DOHH2 (cell line): ENCODE measurements at regions not wholly inside any gene's neighbourhood (a gene's known extent, or its start where the extent isn't known, plus 50 kb on each side); places are given as distances from the start of the nearest gene placed in this dataset.

Source experiments
- H3F3A ChIP-seq: fragments of 200-600 bp; sonication (generic), shearing (Covaris generic); 2 replicates; pipeline ENCODE4 v1.6.0; 2016; ENCODE audit warnings: antibody characterized with exemption, mild to moderate bottlenecking; ENCODE audit not compliant: control insufficient read depth, insufficient read depth
- H3K27ac ChIP-seq: fragments of 200-600 bp; sonication (generic); 2 replicates; pipeline ENCODE4 v1.5.1; 2014; ENCODE audit warnings: low read depth, mild to moderate bottlenecking, low read length, moderate library complexity
- H3K27me3 ChIP-seq: fragments of 200-600 bp; sonication (generic); 2 replicates; pipeline ENCODE4 v1.6.1; 2014; ENCODE audit warnings: mild to moderate bottlenecking, low read length, mixed read lengths; ENCODE audit not compliant: control insufficient read depth
- H3K36me3 ChIP-seq: fragments of 200-600 bp; sonication (generic); 2 replicates; pipeline ENCODE4 v1.6.1; 2014; ENCODE audit warnings: mild to moderate bottlenecking, low read length, moderate library complexity, mixed read lengths; ENCODE audit not compliant: control insufficient read depth
- H3K4me1 ChIP-seq: fragments of 200-600 bp; sonication (generic); 2 replicates; pipeline ENCODE4 v1.6.1; 2014; ENCODE audit warnings: mild to moderate bottlenecking, low read length, mixed read lengths; ENCODE audit not compliant: control insufficient read depth
- H3K4me2 ChIP-seq: fragments of 200-600 bp; sonication (generic); 2 replicates; pipeline ENCODE4 v1.6.0; 2014; ENCODE audit warnings: mild to moderate bottlenecking, low read length, moderate library complexity
- H3K4me3 ChIP-seq: fragments of 200-600 bp; sonication (generic); 2 replicates; pipeline ENCODE4 v1.5.1; 2014; ENCODE audit warnings: mild to moderate bottlenecking, low read length, mixed read lengths
- H3K79me2 ChIP-seq: fragments of 200-600 bp; sonication (generic); 2 replicates; pipeline ENCODE4 v1.6.1; 2014; ENCODE audit warnings: mild to moderate bottlenecking, low read length, mixed read lengths; ENCODE audit not compliant: control insufficient read depth
- H3K9me2 ChIP-seq: fragments of 200-600 bp; sonication (generic); replicated peaks from 2 replicates; pipeline ENCODE4 v1.6.1; 2014; ENCODE audit warnings: mild to moderate bottlenecking, low read length, mixed read lengths; ENCODE audit not compliant: control insufficient read depth
- H3K9me3 ChIP-seq: fragments of 200-600 bp; sonication (generic); 2 replicates; pipeline ENCODE4 v1.6.1; 2014; ENCODE audit warnings: antibody characterized with exemption, low read length, mixed read lengths; ENCODE audit not compliant: control insufficient read depth, insufficient read depth
- H4K20me1 ChIP-seq: fragments of 200-600 bp; sonication (generic); 2 replicates; pipeline ENCODE4 v1.6.0; 2014; ENCODE audit warnings: low read depth, mild to moderate bottlenecking, antibody characterized with exemption, low read length, moderate library complexity; ENCODE audit not compliant: control insufficient read depth, insufficient read depth
- CTCF ChIP-seq: fragments of 200-600 bp; sonication (generic); IDR thresholded peaks from one replicate; pipeline ENCODE4 v1.5.1; 2014; ENCODE audit warnings: antibody characterized with exemption, mild to moderate bottlenecking, low read depth, low read length; ENCODE audit not compliant: poor library complexity, severe bottlenecking
- EZH2phosphoT487 ChIP-seq: fragments of 200-600 bp; sonication (generic); IDR thresholded peaks from 2 replicates; pipeline ENCODE4 v1.6.1; 2017; ENCODE audit warnings: borderline replicate concordance, mild to moderate bottlenecking, antibody characterized with exemption, low read length, moderate library complexity, mixed read lengths

GRCh38 chr6:139939189-139939979 lies 564.9 kb upstream of the CITED2 start:
- H3K36me3 ChIP-seq: no peaks in the 10 kb centered on the region
- H3K4me3 ChIP-seq: no peak overlapping the region
- H3F3A ChIP-seq: no peaks in the 10 kb centered on the region
- TF ChIP-seq EZH2phosphoT487 (no peak), CTCF (no peak)
- no peak overlapping the region for H3K27ac ChIP-seq
- no peaks in the 10 kb centered on the region for H3K9me2 ChIP-seq
- H3K4me2 ChIP-seq: no peak overlapping the region
- H3K27me3 ChIP-seq: no peaks in the 10 kb centered on the region
- H3K4me1 ChIP-seq: no peaks in the 10 kb centered on the region
- no peaks in the 10 kb centered on the region for H3K9me3 ChIP-seq
- H4K20me1 ChIP-seq: no peaks in the 10 kb centered on the region
- no peaks in the 10 kb centered on the region for H3K79me2 ChIP-seq

GRCh38 chr6:139932671-139933070 lies 558.2 kb upstream of the CITED2 start:
- Histone ChIP-seq H3K27me3 (no peaks in the 10 kb centered on the region), H4K20me1 (no peaks in the 10 kb centered on the region), H3K9me2 (no peaks in the 10 kb centered on the region), H3K79me2 (no peaks in the 10 kb centered on the region), H3K4me3 (no peak overlapping the region), H3K27ac (no peak overlapping the region), H3K4me2 (no peak overlapping the region), H3K4me1 (no peaks in the 10 kb centered on the region), H3F3A (no peaks in the 10 kb centered on the region), H3K36me3 (no peaks in the 10 kb centered on the region), H3K9me3 (no peaks in the 10 kb centered on the region)
- TF ChIP-seq CTCF (no peak), EZH2phosphoT487 (no peak)

GRCh38 chr6:139931747-139932146 lies 557.3 kb upstream of the CITED2 start:
- no peaks in the 10 kb centered on the region for H3K9me3 ChIP-seq
- no peak overlapping the region for H3K27ac ChIP-seq
- no peak for TF ChIP-seq CTCF
- TF ChIP-seq EZH2phosphoT487: no peak
- no peaks in the 10 kb centered on the region for H3K27me3 ChIP-seq
- H3K4me2 ChIP-seq: no peak overlapping the region
- no peaks in the 10 kb centered on the region for H3K9me2 ChIP-seq
- no peaks in the 10 kb centered on the region for H3K79me2 ChIP-seq
- H3K4me1 ChIP-seq: no peaks in the 10 kb centered on the region
- H3K36me3 ChIP-seq: no peaks in the 10 kb centered on the region
- H3F3A ChIP-seq: no peaks in the 10 kb centered on the region
- no peaks in the 10 kb centered on the region for H4K20me1 ChIP-seq
- H3K4me3 ChIP-seq: no peak overlapping the region
